SW 1271 (cell line): ENCODE measurements at regions not wholly inside any gene's neighbourhood (a gene's known extent, or its start where the extent isn't known, plus 50 kb on each side); places are given as distances from the start of the nearest gene placed in this dataset.

Experiments
- DNase-seq, 2 experiments: peaks; one replicate each; lab custom pipeline; 2025; lab: John Stamatoyannopoulos, UW

- DNase-seq = no peak
Measured at GRCh38 chr9:80932947-80933780, 756.2 kb downstream of the TLE1 start.

- no peak for DNase-seq
Measured at GRCh38 chr9:80932181-80932580, 757.2 kb downstream of the TLE1 start.

GRCh38 chr9:80931163-80931562 is 758.2 kb downstream of the TLE1 start:
- no peak for DNase-seq

GRCh38 chr9:80928697-80929096 is 760.6 kb downstream of the TLE1 start:
- no peak for DNase-seq

GRCh38 chr9:80926611-80927010 is 762.7 kb downstream of the TLE1 start:
- no peak for DNase-seq

- DNase-seq = no peak
Measured at GRCh38 chr9:80922544-80922943, 766.8 kb downstream of the TLE1 start.

- no peak for DNase-seq
Measured at GRCh38 chr9:80906728-80907127, 782.6 kb downstream of the TLE1 start.

GRCh38 chr9:80899208-80899607 is 790.1 kb downstream of the TLE1 start:
- DNase-seq = no peak

- DNase-seq = no peak
Measured at GRCh38 chr9:80893190-80893589, 796.2 kb downstream of the TLE1 start.

GRCh38 chr9:80892703-80893102 is 796.6 kb downstream of the TLE1 start:
- no peak for DNase-seq

GRCh38 chr9:80890124-80890523 is 799.2 kb downstream of the TLE1 start:
- no peak for DNase-seq

- no peak for DNase-seq
Measured at GRCh38 chr9:80885894-80886293, 803.5 kb downstream of the TLE1 start.

GRCh38 chr9:80883826-80884579 is 805.3 kb downstream of the TLE1 start:
- no peak for DNase-seq

GRCh38 chr9:80883426-80883825 is 805.9 kb downstream of the TLE1 start:
- no peak for DNase-seq

GRCh38 chr9:80881940-80882339 is 807.4 kb downstream of the TLE1 start:
- no peak for DNase-seq

- no peak for DNase-seq
Measured at GRCh38 chr9:80881320-80881719, 808.0 kb downstream of the TLE1 start.

- DNase-seq = no peak
Measured at GRCh38 chr9:80878556-80878955, 810.8 kb downstream of the TLE1 start.

GRCh38 chr9:80875947-80876346 is 813.4 kb downstream of the TLE1 start:
- no peak for DNase-seq

GRCh38 chr9:80874276-80874675 is 815.1 kb downstream of the TLE1 start:
- no peak for DNase-seq

- DNase-seq = no peak
Measured at GRCh38 chr9:80873861-80874260, 815.5 kb downstream of the TLE1 start.

- DNase-seq = no peak
Measured at GRCh38 chr9:80871596-80871995, 817.8 kb downstream of the TLE1 start.

- DNase-seq = no peak
Measured at GRCh38 chr9:80867731-80868130, 821.6 kb downstream of the TLE1 start.

- DNase-seq = peak in 1 of 2 experiments; percentile 7
Measured at GRCh38 chr9:80866576-80867227, 822.6 kb downstream of the TLE1 start.
